Activated CD4-positive, CD25-positive, alpha-beta regulatory T cell treated with anti-CD3 and anti-CD28 coated beads, Interleukin-2, amount 50 U/mL, for 24 hours (primary cell): ENCODE measurements at regions not wholly inside any gene's neighbourhood (a gene's known extent, or its start where the extent isn't known, plus 50 kb on each side); places are given as distances from the start of the nearest gene placed in this dataset.

ENCODE experiments used
- ATAC-seq, 2 donors: fragments of 150-1000 bp; cut with Tn5 transposase; one replicate each; pipeline ENCODE4 v1.10.0; 2021; ENCODE audit warnings: mild to moderate bottlenecking in 1 of 2, moderate library complexity in 1 of 2

DNA sequence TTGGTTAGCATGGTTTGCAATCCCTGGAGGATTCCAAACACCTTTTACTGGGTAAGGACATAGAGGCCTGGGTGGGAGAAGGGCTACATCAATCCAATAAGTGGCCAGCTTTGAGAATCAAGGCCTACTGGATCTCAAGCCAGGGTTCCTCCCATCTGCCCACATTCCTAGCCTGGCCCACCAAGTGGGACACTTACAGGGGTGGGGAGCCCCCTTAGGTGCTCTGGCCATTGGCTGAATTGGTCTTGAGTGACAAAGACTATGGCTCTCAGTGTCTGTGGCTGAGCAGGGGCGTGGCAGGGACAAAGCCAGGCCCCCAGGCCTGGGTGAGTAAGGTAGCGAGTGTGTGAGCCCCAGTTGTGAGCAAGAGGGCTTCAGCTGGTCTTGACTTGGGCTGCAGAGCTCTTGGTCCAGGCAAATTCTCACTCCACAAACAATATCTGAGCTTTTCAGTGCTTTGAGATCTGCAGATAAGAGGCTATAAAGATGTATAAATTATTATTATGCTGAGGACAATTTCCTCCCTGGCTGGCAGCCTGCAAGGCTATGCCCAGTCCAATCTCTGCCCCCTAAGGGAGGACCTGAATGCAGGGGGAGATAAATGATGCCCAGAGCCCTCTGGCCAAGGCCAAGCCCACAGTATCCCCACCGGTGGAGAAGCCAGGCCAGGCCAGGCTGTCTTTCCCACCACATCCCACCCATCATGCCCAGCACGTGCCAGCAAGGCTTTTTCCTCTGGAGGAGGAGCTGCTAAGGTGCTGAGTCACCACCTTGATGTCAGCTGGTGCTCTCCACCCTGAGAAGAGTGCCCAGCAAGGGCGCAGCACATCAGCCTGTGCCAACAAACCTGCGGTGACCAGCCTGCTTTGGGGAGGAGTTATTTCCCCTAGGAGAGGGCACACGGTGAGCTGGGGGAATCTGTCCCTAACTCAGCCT, 80.7 kb upstream of the DUSP5 start:
- ATAC-seq = no peak

- no peak for ATAC-seq
These were observed 79.5 kb upstream of the DUSP5 start for GRCh38 chr10:110418218-110418617.

GRCh38 chr10:110419265-110419664, 78.4 kb upstream of the DUSP5 start:
- ATAC-seq = no peak

DNA sequence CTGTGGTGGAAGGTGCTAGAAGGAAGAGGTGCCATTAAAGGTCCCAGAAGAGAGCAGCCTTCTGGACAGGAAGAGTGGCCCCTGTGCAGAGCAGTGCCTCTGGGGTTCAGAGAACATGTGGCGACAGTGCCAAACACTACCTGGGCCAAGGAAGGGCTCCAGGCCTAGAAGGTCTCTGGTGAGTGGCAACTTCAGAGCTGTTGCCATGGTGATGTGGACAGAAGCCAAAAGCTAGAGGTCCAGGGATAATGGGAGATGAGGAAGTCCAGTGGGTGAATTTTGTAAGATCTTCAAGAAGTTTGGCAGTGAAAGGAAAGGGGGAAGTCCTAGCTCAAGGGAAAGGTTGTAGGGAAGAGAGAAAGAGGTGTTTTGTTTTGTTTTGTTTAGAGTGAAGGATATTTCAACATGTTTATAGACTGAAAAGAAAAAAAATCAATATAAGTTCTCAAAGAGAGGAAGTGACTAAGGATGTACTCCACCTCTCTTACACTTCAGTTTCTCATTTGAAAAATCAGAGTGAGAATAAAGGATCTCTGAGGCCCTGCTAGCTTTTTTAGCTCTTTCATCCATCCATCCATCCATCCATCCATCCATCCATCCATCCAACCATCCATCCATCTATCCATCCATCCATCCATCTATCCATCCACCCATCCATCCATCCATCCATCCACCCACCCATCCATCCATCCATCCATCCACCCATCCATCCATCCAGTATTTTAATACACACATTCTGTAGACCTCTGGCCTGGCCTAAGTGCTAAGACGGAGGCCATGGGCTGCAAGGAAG, 77.1 kb upstream of the DUSP5 start:
- ATAC-seq = peak; percentile 65 to 69

- no peak for ATAC-seq
These were observed 76.1 kb upstream of the DUSP5 start for GRCh38 chr10:110421512-110422138.

GRCh38 chr10:110422548-110422947, 75.2 kb upstream of the DUSP5 start:
- no peak for ATAC-seq

DNA sequence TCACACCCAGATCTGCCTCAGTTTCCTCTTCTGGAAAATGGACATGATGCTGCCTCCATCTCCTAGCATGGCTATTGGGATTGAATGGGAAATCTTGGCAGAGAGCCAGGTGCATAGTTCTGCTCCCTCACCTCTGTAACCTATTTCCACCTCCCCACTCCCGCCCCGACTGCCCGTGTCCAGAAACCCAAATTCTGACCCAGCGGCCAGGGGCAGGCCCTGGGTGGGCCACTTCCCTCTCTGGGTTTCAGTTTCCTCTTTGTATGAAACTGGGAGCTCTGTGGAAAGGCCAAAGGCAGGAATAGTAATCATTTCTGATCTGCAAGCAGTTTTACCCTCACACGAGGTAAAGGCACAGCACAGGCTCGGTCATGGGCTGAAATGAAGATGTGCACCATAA, 74.1 kb upstream of the DUSP5 start:
- ATAC-seq = no peak

GRCh38 chr10:110425684-110426293, 71.9 kb upstream of the DUSP5 start:
- peak; percentile 95 to 96 for ATAC-seq

DNA sequence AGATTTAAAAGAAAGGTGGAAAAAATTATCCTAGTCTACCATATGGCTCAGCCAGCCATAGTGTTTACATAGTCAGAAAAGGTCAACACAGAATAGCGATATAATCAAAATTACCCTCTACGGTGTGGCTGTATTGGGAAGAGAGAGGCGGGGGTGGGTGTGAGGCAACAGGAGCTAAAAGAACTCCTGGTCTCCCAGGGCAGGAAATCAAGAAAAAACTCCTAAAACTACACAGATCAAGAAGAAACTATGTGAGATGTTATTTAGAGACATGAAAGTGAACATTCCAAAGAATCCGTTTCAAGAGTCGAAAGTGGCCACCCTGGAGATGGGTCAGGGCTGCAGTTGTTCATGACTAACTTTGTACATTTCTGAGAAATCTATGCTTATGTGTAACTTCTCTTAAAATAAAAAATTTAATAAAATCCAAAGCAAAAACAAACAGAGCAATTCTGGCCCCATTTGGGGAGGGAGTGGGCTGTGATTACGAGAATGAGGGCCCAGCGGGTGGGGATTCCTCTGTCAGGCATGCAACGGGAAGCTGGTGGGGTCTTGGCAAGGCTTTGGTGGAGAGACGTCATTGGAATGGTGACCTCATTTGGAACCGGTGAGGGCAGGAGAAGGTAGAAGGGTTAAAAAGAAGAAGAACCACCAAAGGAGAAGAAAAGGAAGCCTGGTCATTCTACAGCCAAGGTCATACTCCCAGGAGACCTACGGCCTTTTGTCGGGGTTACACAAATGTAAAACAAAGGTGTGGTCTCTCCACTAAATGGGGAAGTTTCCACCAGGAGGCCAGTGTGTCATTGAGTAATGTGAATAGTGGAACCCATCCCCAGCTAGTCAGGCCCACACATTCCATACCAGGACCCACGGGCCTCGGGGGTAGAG, 71.2 kb upstream of the DUSP5 start:
- ATAC-seq = no peak

DNA sequence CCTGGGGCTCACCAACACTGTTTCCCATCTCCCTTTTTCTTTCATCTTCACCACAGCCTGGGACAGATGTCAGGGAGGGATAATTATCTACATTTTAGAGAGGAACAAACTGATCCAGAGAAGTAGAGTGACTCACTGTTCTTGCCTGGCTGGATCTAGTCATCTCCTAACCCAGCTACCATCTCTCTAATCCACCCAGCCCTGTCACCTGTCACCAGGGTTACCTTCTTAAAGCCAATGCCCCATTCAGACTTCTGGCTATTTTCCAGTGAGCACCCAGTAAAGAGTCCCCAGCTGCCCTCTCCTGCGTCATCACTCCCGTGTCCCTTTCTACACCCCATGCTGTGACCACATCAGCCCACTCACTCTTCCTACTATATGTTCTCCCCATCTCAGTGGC, 68.4 kb upstream of the DUSP5 start:
- no peak for ATAC-seq

GRCh38 chr10:110430340-110431273, 67.1 kb upstream of the DUSP5 start:
- no peak for ATAC-seq

DNA sequence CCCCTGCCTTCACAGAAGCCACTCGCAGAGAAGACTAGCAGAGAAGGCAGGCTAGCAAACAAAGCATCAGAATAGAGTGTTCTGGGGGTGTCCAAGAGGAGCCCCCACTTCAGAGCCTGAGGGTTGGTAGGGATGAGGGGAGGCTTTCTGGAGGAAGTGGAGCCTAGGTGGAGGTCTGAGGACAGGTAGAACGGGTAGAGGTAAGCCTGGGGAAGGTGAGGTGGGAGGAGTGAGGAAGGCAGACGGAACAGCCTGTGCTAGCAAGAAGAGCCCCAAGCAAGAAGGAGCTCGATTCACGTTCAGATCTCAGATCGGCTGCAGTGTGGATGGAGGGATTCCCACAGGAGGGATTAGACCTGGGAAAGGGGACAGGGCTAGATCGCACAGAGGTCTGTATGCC, 66.0 kb upstream of the DUSP5 start:
- no peak for ATAC-seq

DNA sequence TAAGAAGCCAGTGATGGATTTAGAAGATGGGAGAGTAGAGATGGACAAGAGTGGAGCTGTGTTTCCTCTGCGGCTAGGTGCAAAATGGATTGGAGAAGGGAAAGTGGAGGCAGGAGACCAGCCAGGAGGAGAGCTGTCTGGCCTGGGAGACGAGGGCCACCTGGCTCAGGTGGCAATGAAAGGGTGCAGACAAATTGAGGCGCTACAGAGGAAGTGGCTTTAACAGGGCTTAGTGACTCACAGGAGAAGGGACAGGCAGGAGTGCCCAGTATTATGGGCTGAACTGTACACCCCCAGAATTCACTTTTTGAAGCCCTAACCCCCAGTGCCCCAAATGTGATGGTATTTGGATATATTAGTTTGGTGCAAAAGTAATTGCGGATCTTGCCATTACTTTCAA, 65.6 kb upstream of the DUSP5 start:
- peak in 1 of 2 donors; percentile 43 for ATAC-seq

DNA sequence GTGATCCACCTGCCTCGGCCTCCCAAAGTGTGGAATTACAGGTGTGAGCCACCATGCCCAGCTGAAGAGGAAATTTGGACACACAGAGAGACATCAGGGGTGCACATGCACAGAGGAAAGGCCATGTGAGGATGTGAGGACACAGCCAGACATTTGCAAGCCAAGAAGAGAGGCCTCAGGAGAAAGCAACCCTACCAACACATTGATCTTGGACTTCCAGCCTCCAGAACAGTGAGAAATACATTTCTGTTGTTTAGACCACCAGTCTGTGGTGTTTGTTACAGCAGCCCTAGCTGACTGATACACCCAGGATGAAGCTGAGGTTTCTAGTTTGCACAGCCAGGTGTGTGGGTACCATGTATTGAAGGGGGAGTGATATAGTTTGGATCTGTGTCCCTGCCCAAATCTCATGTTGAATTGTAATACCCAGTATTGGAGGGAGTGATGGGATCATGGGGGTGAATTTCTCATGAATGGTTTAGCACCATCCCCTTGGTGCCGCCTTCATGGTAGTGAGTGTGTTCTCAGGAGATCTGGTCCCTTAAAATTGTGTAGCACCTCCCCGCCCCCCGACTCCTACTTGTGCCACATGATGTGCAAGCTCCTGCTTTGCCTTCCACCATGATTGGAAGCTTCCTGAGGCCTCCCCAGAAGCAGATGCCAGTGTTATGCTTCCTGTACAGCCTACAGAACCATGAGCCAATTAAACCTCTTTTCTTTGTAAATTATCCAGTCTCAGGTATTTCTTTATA, 64.7 kb upstream of the DUSP5 start:
- no peak for ATAC-seq

GRCh38 chr10:110433740-110434139, 64.0 kb upstream of the DUSP5 start:
- ATAC-seq = no peak

DNA sequence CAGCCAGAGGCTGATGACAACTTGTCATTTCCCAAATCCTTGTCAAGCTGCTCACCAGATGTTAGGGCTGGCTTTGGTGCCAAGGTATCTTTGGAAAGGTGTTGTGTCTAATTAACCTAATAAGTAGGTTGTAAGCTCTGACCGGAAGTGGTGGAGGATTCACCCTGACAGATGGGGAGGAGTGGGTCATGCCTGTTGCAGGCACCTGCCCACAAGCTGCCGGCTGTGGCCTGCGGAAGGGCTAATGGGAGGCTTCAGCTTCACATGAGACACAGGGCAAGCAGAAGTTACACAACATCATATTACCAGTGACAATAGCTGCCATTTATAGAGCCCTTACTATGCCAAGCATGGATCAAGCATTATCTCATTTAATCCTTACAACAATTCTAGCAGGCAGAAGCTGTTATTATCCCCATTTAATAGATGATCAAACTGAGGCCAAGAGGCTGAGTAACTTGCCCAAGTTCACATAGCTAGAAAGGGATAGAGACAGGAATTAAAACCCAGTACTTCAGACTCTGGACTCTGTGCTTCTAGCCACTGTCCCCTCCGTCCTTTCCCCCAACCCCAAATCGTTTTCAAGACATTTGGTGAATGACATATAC, 63.1 kb upstream of the DUSP5 start:
- ATAC-seq = no peak

- no peak for ATAC-seq
These were observed 61.0 kb upstream of the DUSP5 start for GRCh38 chr10:110436554-110437350.

GRCh38 chr10:110437351-110437605, 60.4 kb upstream of the DUSP5 start:
- no peak for ATAC-seq

- no peak for ATAC-seq
These were observed 59.9 kb upstream of the DUSP5 start for GRCh38 chr10:110437761-110438341.
